Ovary (tissue), 7 donors: ENCODE measurements at regions not wholly inside any gene's neighbourhood (a gene's known extent, or its start where the extent isn't known, plus 50 kb on each side); places are given as distances from the start of the nearest gene placed in this dataset.
"Not testable (repeated sequence)": the region's sequence is repeated elsewhere in the genome, so short reads cannot be mapped to it uniquely, and the experiment has no call there.

Experiments
- DNase-seq, 5 donors: peaks; one replicate each; pipeline ENCODE4 v3.0.0-alpha.2; 2019 to 2020
- H3K27ac ChIP-seq, 2 donors: fragments of 200-600 bp; one replicate each; pipeline versions ENCODE4 v1.5.1 to v1.8.0; 2019 to 2022
- H3K27me3 ChIP-seq: fragments of 200-600 bp; one replicate; pipeline ENCODE4 v1.8.0; 2022
- H3K36me3 ChIP-seq: fragments of 200-600 bp; sonication (generic); one replicate; pipeline ENCODE4 v1.5.1; 2019
- H3K4me1 ChIP-seq: one replicate; pipeline ENCODE4 v1.8.1; 2013; ENCODE audit warnings: mild to moderate bottlenecking, moderate library complexity; ENCODE audit not compliant: insufficient read depth
- H3K4me3 ChIP-seq: fragments of 200-600 bp; sonication (generic); one replicate; pipeline ENCODE4 v1.5.1; 2017
- H3K9me3 ChIP-seq, 2 donors: fragments of 200-600 bp in 1 of 2; sonication (generic) in 1 of 2; one replicate each; pipeline versions ENCODE4 v1.5.1 to v1.8.1; 2013 to 2019; ENCODE audit warnings: mild to moderate bottlenecking in 1 of 2, moderate library complexity in 1 of 2
- CTCF ChIP-seq, 3 donors: fragments of 450-650 bp in 2 of 3; fragments of 200-600 bp in 1 of 3; IDR thresholded peaks; one replicate each; pipeline versions ENCODE4 v1.5.1 to v1.8.0; 2016 to 2022; ENCODE audit warnings: antibody characterized with exemption in 3 of 3, mild to moderate bottlenecking in 1 of 3
- EP300 ChIP-seq: sonication (generic); formaldehyde crosslinking; IDR thresholded peaks from one replicate; pipeline ENCODE4 v1.6.1; 2017; ENCODE audit warnings: antibody characterized with exemption
- POLR2A ChIP-seq: fragments of 450-650 bp; IDR thresholded peaks from one replicate; pipeline ENCODE4 v1.6.1; 2017; ENCODE audit warnings: antibody characterized with exemption, mild to moderate bottlenecking, moderate library complexity
- WGBS, 3 donors: extraction: QIAGEN DNeasy Blood & Tissue Kit in 1 of 3; methylation state at CpG; one replicate each; pipeline versions ENCODE4 v1.1.5 to v1.1.7; 2013 to 2017; 5-methylcytosine and 5-hydroxymethylcytosine counted together
- intact Hi-C, 4 donors: fragments of 100-400 bp; cut with DNase I; formaldehyde crosslinking; loops; one replicate each; pipeline versions ENCODE4 v1.11.0 to v1.15.1; 2022 to 2023
- donor health status: DM: no; HTN: no; CAD: no; lungs with moderate emphysema.
- donor health status: DM: no; HTN: no; CAD: no.
- donor health status: Bipolar disorder and iron deficiency.
- donor health status: DM: no; HTN: no; CAD: no.
- donor health status: DM: yes; HTN: yes; CAD: no.

- no peaks in the 10 kb centered on the region for H3K9me3 ChIP-seq
- TF ChIP-seq CTCF (IDR thresholded peaks at IDR 0.05) (no peak), POLR2A (no peak), EP300 (no peak)
- H3K36me3 ChIP-seq: no peaks in the 10 kb centered on the region
- no peak overlapping the region for H3K4me3 ChIP-seq
- 52 to 66% (median 63%) methylated on average over 3 of the region's 3 CpGs for WGBS, 3 donors
- DNase-seq: no peak
- no peak overlapping the region for H3K27ac ChIP-seq
- peaks cover 6% of the 10 kb centered on the region for H3K4me1 ChIP-seq
- intact Hi-C loops: no loop called here
- no peaks in the 10 kb centered on the region for H3K27me3 ChIP-seq
Observed at GRCh38 chr5:36796155-36796554, 80.4 kb upstream of the NIPBL start.

- Histone ChIP-seq H3K4me1 (no peaks in the 10 kb centered on the region), H3K36me3 (no peaks in the 10 kb centered on the region), H3K4me3 (no peak overlapping the region), H3K27ac (no peak overlapping the region), H3K27me3 (no peaks in the 10 kb centered on the region), H3K9me3 (no peaks in the 10 kb centered on the region)
- TF ChIP-seq POLR2A (no peak), CTCF (IDR thresholded peaks at IDR 0.05) (no peak), EP300 (no peak)
- intact Hi-C loops: no loop called here
- DNase-seq: no peak
Observed at GRCh38 chr5:36801523-36801922, 75.0 kb upstream of the NIPBL start.

- Histone ChIP-seq H3K27ac (no peak overlapping the region), H3K9me3 (no peaks in the 10 kb centered on the region), H3K4me1 (no peaks in the 10 kb centered on the region), H3K4me3 (no peak overlapping the region), H3K27me3 (no peaks in the 10 kb centered on the region), H3K36me3 (no peaks in the 10 kb centered on the region)
- WGBS, 3 donors: 88 to 93% (median 90%) methylated on average over 5 of the region's 5 CpGs
- no peak for TF ChIP-seq EP300
- no peak for TF ChIP-seq CTCF (IDR thresholded peaks at IDR 0.05)
- TF ChIP-seq POLR2A: no peak
- DNase-seq: no peak
- intact Hi-C loops: no loop called here
Observed at GRCh38 chr5:36802187-36802586, 74.4 kb upstream of the NIPBL start.

GRCh38 chr5:36813249-36813648, 63.3 kb upstream of the NIPBL start:
- H3K27ac ChIP-seq, H3K36me3 ChIP-seq, H3K27me3 ChIP-seq, H3K9me3 ChIP-seq, H3K4me3 ChIP-seq, H3K4me1 ChIP-seq, intact Hi-C loops, DNase-seq: not testable (repeated sequence)
- 94 to 98% (median 94%) methylated on average over 4 of the region's 4 CpGs for WGBS, 3 donors

- Histone ChIP-seq H3K27ac (no peak overlapping the region), H3K36me3 (no peaks in the 10 kb centered on the region), H3K4me1 (no peaks in the 10 kb centered on the region), H3K9me3 (no peaks in the 10 kb centered on the region), H3K27me3 (no peaks in the 10 kb centered on the region), H3K4me3 (no peak overlapping the region)
- TF ChIP-seq EP300: no peak
- DNase-seq: no peak
- 58 to 76% (median 74%) methylated on average over 2 of the region's 2 CpGs for WGBS, 3 donors
- intact Hi-C loops: no loop called here
Observed at GRCh38 chr5:36815871-36816270, 60.7 kb upstream of the NIPBL start.

- TF ChIP-seq POLR2A (no peak), EP300 (no peak), CTCF (IDR thresholded peaks at IDR 0.05) (no peak)
- Histone ChIP-seq H3K9me3 (no peaks in the 10 kb centered on the region), H3K4me3 (no peak overlapping the region), H3K27ac (no peak overlapping the region), H3K4me1 (no peaks in the 10 kb centered on the region), H3K27me3 (no peaks in the 10 kb centered on the region), H3K36me3 (no peaks in the 10 kb centered on the region)
- WGBS, 3 donors: 86 to 89% (median 89%) methylated on average over 6 of the region's 6 CpGs
- intact Hi-C loops: no loop called here
- no peak for DNase-seq
Observed at GRCh38 chr5:36820900-36821299, 55.7 kb upstream of the NIPBL start.
